Right lobe of liver (tissue), 6 donors: ENCODE measurements at regions not wholly inside any gene's neighbourhood (a gene's known extent, or its start where the extent isn't known, plus 50 kb on each side); places are given as distances from the start of the nearest gene placed in this dataset.

Experiments used
- ATAC-seq, 4 donors: fragments of 200-7000 bp; cut with Tn5 transposase; one replicate each; pipeline ENCODE4 v1.9.1; 2020; ENCODE audit warnings: mild to moderate bottlenecking in 4 of 4, moderate library complexity in 4 of 4
- DNase-seq, 3 donors: peaks; one replicate each; pipeline ENCODE4 v3.0.0-alpha.2; 2020
- H3K27ac ChIP-seq, 3 donors: fragments of 200-600 bp; one replicate each; pipeline ENCODE4 v1.8.0; 2022
- H3K27me3 ChIP-seq, 2 donors: fragments of 200-600 bp; one replicate each; pipeline ENCODE4 v1.8.0; 2022
- H3K36me3 ChIP-seq, 4 donors: fragments of 200-600 bp; sonication (generic) in 1 of 4; one replicate each; pipeline versions ENCODE4 v1.5.1 to v1.8.0; 2017 to 2022; ENCODE audit warnings: control low read depth in 1 of 4
- H3K4me1 ChIP-seq, 4 donors: fragments of 200-600 bp; sonication (generic) in 1 of 4; one replicate each; pipeline versions ENCODE4 v1.5.1 to v1.8.0; 2017 to 2022; ENCODE audit warnings: control low read depth in 1 of 4
- H3K4me3 ChIP-seq, 3 donors: fragments of 200-600 bp; one replicate each; pipeline ENCODE4 v1.8.0; 2022
- H3K9me3 ChIP-seq, 4 donors: fragments of 200-600 bp; sonication (generic) in 1 of 4; one replicate each; pipeline versions ENCODE4 v1.5.1 to v1.8.0; 2017 to 2022; ENCODE audit warnings: control low read depth in 1 of 4
- POLR2A ChIP-seq: fragments of 450-650 bp; IDR thresholded peaks from one replicate; pipeline ENCODE4 v1.6.1; 2017; ENCODE audit warnings: antibody characterized with exemption, mild to moderate bottlenecking
- WGBS: methylation state at CpG from one replicate; pipeline ENCODE4 v1.1.6; 2018; ENCODE audit warnings: low coverage, low lambda C conversion rate; ENCODE audit not compliant: insufficient coverage; ENCODE audit errors: missing lambda C conversion rate; 5-methylcytosine and 5-hydroxymethylcytosine counted together
- intact Hi-C, 2 donors: fragments of 100-400 bp; cut with DNase I; formaldehyde crosslinking; loops; one replicate each; pipeline versions ENCODE4 v1.11.2 to v1.14.1; 2022
- TF ChIP-seq, protein P1 (sequence below), 4 donors: fragments of 200-600 bp in 3 of 4; fragments of 450-650 bp in 1 of 4; IDR thresholded peaks; one replicate each; pipeline versions ENCODE4 v1.5.1 to v1.8.0; 2016 to 2022; ENCODE audit warnings: antibody characterized with exemption in 4 of 4, mild to moderate bottlenecking in 2 of 4
- donor health status: DM: no; HTN: yes; CAD: no.
- donor health status: DM: no; HTN: no; CAD: no.
- donor health status: DM: no; HTN: no; CAD: no.
- donor health status: DM: no; HTN: yes; CAD: no.
- donor health status: DM: no; HTN: yes; CAD: no.

DNA sequence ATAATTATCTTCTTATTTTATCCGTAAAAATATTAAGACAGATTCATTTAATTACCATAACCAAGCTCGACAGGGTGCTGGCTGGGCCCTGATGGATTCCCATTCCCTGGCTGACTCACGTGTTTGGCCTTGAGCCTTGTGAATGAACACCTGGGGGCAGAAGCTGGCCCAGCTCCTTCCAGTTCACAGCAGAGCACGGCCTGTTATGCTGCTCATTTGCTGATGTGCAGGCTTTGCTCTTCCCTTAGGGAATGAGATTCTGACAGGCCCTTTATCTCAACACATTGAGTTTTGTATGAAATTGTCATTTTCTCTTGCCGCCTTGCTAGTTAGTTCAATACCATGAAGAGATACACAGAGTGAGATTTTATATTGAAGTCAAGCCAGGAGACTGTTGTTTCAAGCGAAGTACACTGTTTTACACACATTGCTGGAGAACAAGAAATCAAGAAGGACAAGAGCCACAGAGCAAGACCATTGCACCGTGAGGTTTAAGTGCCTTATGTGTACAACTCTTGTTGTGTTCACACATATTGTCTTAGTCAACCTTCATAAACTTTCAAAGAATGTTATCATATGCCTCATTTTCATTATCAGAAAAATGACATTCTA, 1583.3 kb downstream of the STIM2 start:
- ATAC-seq: no peak
- Histone ChIP-seq H3K9me3 (no peaks in the 10 kb centered on the region), H3K36me3 (no peaks in the 10 kb centered on the region), H3K4me3 (no peak overlapping the region), H3K27me3 (no peaks in the 10 kb centered on the region), H3K4me1 (no peaks in the 10 kb centered on the region), H3K27ac (no peak overlapping the region)
- WGBS: 69% methylated on average over 6 of the region's 7 CpGs
- DNase-seq: no peak
- intact Hi-C loops: no loop called here
- TF ChIP-seq POLR2A: no peak
- TF ChIP-seq, protein P1, sequence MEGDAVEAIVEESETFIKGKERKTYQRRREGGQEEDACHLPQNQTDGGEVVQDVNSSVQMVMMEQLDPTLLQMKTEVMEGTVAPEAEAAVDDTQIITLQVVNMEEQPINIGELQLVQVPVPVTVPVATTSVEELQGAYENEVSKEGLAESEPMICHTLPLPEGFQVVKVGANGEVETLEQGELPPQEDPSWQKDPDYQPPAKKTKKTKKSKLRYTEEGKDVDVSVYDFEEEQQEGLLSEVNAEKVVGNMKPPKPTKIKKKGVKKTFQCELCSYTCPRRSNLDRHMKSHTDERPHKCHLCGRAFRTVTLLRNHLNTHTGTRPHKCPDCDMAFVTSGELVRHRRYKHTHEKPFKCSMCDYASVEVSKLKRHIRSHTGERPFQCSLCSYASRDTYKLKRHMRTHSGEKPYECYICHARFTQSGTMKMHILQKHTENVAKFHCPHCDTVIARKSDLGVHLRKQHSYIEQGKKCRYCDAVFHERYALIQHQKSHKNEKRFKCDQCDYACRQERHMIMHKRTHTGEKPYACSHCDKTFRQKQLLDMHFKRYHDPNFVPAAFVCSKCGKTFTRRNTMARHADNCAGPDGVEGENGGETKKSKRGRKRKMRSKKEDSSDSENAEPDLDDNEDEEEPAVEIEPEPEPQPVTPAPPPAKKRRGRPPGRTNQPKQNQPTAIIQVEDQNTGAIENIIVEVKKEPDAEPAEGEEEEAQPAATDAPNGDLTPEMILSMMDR (IDR thresholded peaks at IDR 0.05): no peak

DNA sequence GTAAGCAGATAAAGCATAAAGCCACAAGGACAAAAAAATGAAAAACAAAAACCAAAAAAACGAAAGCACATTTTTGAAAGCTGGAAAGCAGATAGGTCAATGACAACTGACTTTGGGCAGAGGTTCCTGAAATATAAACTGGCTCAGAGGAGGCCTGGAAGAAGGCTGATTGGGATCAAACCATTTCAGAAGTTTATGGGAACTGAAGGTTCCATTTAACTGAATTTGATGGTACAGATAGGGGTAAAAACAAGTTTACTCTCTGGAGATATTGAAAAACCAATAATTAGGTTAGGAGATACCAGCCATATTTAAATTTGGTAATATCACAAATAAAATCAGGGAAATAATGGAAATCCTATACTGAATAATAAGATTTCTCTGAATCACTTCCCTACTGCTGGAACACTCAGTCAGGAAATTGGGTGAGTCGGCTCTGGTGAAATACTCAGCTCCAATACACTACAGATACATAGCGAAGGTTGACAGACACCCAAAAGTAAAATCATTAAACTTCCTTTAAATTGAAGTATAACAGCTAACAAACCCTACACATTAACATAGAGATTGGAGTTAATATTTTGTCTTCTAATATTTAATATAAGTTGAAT, 1584.3 kb downstream of the STIM2 start:
- WGBS: 76% methylated on average over 3 of the region's 3 CpGs
- no peak overlapping the region for H3K4me3 ChIP-seq
- DNase-seq: no peak
- H3K36me3 ChIP-seq: no peaks in the 10 kb centered on the region
- H3K9me3 ChIP-seq: no peaks in the 10 kb centered on the region
- H3K27me3 ChIP-seq: no peaks in the 10 kb centered on the region
- no peaks in the 10 kb centered on the region for H3K4me1 ChIP-seq
- H3K27ac ChIP-seq: no peak overlapping the region
- intact Hi-C loops: no loop called here
- no peak for ATAC-seq
- TF ChIP-seq, protein P1 (IDR thresholded peaks at IDR 0.05): no peak
- no peak for TF ChIP-seq POLR2A

DNA sequence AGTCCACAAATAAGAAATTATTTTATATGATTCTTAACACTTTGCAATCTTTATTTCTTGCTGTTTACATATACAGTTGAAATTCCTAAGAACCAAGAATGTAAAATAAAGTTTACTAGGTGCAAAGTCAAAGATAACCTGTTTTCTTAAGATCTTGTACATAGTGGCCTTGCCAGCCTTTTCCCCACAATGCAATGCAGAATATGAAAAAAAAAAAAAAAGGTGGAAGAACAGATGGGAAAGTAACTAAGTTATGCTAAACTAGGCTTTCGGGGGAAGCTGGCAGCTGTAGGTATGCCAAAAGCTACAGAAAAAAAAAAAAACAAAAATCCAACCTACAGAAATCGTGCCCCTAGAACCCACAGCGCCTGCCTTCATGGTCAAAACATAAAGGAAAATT, 1588.4 kb downstream of the STIM2 start:
- no peak for DNase-seq
- 41% methylated on average over 3 of the region's 3 CpGs for WGBS
- no peak overlapping the region for H3K27ac ChIP-seq
- no peaks in the 10 kb centered on the region for H3K36me3 ChIP-seq
- H3K9me3 ChIP-seq: no peaks in the 10 kb centered on the region
- intact Hi-C loops: no loop called here
- TF ChIP-seq, protein P1 (IDR thresholded peaks at IDR 0.05): no peak
- no peak for TF ChIP-seq POLR2A
- ATAC-seq: no peak
- no peaks in the 10 kb centered on the region for H3K27me3 ChIP-seq
- no peaks in the 10 kb centered on the region for H3K4me1 ChIP-seq
- no peak overlapping the region for H3K4me3 ChIP-seq

DNA sequence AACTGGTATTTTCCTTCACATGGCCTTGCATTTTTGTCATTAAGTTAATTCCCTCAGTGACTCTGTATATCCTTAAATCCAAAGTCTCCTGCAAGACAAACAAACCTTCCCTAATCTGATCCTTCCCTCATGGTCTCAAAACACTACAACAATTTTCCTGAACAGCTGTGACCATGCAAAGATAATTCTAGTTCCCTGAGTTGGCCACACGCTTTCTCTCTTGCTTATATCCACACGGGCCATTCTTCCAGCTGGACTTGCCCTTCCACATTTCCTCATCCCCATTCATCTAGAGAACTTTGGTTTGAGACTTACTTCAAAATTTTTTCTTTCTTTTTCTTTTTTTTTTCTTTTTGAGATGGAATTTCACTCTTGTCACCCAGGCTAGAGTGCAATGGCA, 1590.7 kb downstream of the STIM2 start:
- no peak overlapping the region for H3K4me3 ChIP-seq
- no peak for TF ChIP-seq POLR2A
- TF ChIP-seq, protein P1 (IDR thresholded peaks at IDR 0.05): no peak
- H3K36me3 ChIP-seq: no peaks in the 10 kb centered on the region
- intact Hi-C loops: no loop called here
- no peak overlapping the region for H3K27ac ChIP-seq
- no peaks in the 10 kb centered on the region for H3K4me1 ChIP-seq
- ATAC-seq (no peak), DNase-seq (no peak)
- H3K27me3 ChIP-seq: no peaks in the 10 kb centered on the region
- no peaks in the 10 kb centered on the region for H3K9me3 ChIP-seq
- 79% methylated on average over 2 of the region's 2 CpGs for WGBS
